Left lobe of liver (tissue), 2 donors: ENCODE measurements at regions not wholly inside any gene's neighbourhood (a gene's known extent, or its start where the extent isn't known, plus 50 kb on each side); places are given as distances from the start of the nearest gene placed in this dataset.

Experiments used
- ATAC-seq: fragments of 200-7000 bp; cut with Tn5 transposase; one replicate; pipeline ENCODE4 v1.9.1; 2020; ENCODE audit warnings: mild to moderate bottlenecking, moderate library complexity
- DNase-seq: peaks from one replicate; pipeline ENCODE4 v3.0.0-alpha.2; 2020; ENCODE audit warnings: low spot score
- donor health status: DM: no; HTN: no; CAD: no; lungs with moderate emphysema.
- donor health status: DM: no; HTN: yes; CAD: no.

- ATAC-seq: no peak
- no peak for DNase-seq
These were observed 88.5 kb upstream of the ACTRT2 start for GRCh38 chr1:2932671-2933350.

DNA sequence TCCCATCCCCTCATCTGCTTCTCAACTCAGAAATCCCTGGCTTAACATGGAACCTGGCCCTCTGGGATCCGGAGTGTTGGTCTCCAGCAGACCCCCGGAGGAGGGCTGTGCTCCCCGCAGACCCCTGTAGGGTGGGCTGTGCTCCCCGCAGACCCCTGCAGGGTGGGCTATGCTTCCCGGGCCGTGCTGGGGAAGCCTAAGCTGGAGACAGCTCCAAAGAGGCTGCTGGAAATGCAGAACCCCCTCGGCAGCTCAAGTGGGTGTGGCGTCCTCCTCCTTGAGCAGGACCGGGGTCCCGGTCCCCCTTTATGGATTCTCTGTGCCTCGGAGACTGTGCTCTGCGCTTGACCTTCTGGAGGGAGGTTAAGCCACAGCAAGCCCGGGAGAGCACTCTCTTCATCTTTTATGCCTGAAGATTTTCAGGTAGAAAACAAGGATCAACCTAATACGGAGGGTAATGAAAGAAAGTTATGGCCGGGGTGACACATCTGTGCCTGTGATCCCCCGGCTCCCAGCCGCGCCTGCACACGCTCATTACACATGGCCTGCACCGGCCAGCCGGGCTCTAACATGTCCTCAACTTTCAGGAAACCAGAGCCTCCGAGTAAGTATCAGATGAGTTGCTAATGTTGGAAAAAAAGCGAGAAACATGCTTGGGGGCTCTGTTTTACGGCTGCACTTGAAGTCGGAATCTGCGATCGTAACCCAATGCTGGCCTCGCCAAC, 87.7 kb upstream of the ACTRT2 start:
- DNase-seq (no peak), ATAC-seq (no peak)

DNA sequence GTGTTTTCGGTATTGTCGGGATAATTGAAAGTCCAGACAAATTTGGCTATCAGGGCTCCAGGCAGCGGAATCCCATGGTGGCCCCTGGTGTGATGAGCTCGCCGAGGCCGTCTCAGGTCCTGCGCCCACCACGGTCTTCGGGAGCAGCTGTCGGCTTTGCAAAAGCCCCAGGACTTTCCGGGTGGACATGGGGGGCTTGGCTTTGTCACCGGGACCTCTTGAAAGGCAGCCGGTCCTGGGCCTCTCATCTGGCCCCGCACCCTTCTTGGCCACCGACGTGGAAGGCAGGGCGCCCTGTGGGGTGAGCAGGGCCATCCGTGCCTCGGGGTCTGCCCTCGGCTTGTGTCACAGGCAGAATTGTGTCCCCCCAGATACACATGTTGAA, 87.1 kb upstream of the ACTRT2 start:
- ATAC-seq (no peak), DNase-seq (no peak)

- ATAC-seq (no peak), DNase-seq (no peak)
These were observed 86.6 kb upstream of the ACTRT2 start for GRCh38 chr1:2934642-2935081.

DNA sequence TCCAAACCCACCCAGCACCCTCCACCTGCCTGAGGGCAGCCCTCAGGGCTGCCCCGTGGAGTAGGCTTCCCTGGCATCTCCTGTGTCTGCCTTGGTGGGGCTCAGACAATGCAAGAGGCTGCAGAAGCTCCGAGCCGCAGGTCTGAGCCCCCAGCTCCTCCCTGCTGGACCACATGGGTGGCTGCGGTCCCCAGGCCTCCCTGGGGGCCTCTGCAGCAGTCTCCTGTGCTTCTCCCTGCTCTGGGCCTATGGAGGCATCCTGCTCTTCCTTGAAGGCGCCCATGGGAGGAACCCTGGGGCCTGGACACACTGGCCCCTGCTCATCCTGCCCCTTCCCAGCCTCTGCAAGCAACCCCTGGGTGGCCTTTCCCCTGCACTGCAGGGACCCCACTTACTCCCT, 86.1 kb upstream of the ACTRT2 start:
- no peak for ATAC-seq
- DNase-seq: no peak

DNA sequence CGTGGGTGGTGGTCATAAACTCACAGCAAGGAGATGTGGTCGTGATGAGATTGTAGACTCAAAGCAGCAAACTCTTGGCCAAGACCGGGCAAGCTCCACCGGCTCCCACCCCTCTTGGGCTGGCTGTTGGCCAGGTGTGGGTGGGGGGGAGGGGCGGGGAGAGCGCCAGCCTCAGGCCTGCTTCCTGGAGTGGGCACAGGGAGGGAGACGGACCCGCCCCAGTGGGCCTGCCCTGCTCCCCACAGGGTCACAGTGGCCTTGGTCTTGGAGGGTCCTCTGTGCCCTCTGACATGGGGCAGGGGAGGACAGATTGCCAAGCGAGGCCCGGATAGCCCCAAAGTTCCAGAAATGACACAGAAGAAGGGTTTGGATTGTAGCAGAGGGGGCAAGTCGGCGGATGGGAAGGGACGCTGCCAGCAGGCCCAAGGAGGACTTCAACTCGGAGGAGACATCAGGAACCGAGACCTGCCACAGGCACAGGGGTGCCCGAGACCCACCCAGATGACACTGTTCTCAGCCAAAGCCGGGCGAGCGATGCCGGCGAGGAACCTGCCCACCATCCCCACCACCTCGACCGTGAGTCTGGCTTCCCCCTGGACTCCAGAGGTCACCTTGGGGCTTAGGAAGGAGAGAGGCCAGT, 85.4 kb upstream of the ACTRT2 start:
- DNase-seq (no peak), ATAC-seq (no peak)

DNA sequence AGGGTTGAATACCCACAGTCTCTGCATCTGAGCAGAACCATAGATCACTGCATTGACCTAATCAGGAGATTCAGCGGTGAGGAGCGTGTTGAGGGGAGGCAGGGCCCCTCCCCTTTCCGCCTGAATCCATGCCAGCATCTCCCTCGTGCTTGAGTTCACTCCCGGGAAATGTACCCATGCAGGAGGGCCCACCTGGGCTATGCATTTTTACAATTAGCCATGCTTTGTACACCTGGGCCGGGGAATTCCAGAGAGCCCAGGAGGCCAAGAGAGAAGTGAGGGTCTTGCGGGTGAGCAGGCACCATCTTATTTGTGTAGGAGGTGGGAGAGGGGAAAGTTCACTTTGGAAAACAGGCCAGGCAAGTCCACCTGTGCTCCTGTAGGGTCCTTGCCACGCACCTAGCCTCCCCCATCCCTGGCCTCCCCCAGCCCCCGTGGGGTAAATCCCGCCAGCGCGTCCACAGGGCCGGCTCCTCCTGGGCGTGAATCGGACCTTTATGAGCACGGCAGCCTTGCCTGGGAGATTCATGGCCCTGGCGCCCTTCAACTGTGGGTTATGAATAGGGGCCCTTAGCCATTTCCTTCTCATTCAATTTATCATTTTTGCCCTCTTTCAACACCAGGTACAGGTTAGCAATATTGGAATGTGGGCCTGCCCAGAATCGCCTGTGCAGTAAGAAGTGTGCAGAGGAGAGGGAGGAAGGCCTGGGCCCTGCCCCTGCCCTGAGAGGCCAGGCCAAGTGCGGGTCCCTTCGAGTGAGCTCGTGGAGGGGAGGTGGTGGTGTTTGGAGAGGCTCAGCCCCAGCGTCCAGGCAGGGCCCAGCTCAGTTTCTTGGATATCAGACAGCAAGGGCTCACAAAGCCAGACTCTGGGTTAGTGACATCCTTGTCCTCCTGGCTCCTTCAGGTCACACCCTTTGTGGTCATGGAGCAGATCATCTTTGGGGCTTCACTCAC, 84.4 kb upstream of the ACTRT2 start:
- ATAC-seq (no peak), DNase-seq (no peak)

GRCh38 chr1:2937805-2938204, 83.5 kb upstream of the ACTRT2 start:
- DNase-seq (no peak), ATAC-seq (no peak)

- no peak for ATAC-seq
- no peak for DNase-seq
These were observed 82.2 kb upstream of the ACTRT2 start for GRCh38 chr1:2939041-2939552.

GRCh38 chr1:2940178-2940577, 81.1 kb upstream of the ACTRT2 start:
- DNase-seq: no peak
- ATAC-seq: no peak

DNA sequence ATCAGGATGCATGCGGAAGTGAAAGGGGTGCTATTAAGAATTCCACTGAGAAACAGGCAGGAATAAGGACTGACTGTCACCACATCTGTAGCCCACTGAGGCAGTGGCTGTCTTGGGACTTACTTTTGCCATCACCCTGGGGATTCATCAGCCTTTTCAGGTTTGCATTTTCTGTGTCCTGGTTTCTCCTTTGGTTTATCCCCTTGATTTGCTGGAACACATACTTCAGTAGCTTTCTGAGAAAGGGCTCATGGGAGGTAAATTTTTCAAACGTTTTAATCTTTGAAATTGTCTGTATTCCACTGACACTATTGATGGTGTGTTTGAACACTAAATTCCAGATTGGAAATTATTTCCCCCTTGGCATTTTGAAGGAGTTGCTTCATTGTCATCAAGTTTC, 80.2 kb upstream of the ACTRT2 start:
- DNase-seq (no peak), ATAC-seq (no peak)

DNA sequence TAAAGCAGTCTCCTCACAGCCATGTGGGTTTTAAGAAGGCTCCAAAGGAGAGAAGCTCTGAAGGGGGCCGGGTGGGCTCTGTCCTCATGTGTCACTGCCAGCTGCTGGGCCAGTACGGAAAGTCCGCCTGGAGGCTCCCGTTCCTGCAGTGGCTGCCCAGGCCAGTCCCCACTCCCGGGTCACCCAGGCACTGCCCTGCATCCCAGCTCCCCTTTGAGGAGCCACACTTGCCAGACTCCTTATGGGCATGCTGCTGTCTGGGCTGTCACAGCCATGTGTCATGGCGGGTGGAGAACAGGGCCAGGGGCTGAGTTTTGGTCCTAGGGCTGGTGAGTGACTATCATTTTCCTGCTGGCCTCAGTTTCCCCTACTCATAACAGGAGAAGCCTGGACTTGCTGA, 79.4 kb upstream of the ACTRT2 start:
- DNase-seq (no peak), ATAC-seq (no peak)

GRCh38 chr1:2942410-2942809, 78.9 kb upstream of the ACTRT2 start:
- no peak for DNase-seq
- ATAC-seq: no peak

DNA sequence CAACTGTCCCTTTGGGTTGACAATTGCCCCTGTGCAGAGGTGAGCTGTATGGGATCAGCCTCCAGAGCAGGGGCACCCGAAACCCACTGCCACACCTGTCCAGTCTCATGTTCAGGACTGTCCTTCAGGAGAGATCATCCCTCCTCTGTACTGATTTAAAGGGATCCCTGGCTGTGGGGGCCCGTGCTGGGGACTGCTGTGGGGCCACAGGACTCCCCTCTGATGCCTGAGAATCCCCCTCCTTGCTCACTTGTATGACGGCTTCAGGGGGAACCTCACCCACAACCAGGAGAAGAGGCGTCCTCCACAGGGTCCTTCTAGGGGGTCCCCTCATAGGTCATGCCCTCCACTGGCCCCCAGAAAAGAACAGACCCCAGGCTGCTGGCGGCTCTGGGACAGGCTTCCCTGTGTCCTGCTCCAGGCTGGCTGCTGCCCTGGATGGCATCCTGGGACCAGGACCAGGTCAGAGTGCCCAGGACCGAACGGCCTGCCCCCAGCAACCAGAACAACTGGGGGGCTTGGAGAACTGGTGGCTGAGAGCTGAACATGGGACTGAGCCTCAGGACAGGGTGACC, 77.5 kb upstream of the ACTRT2 start:
- DNase-seq (no peak), ATAC-seq (no peak)

DNA sequence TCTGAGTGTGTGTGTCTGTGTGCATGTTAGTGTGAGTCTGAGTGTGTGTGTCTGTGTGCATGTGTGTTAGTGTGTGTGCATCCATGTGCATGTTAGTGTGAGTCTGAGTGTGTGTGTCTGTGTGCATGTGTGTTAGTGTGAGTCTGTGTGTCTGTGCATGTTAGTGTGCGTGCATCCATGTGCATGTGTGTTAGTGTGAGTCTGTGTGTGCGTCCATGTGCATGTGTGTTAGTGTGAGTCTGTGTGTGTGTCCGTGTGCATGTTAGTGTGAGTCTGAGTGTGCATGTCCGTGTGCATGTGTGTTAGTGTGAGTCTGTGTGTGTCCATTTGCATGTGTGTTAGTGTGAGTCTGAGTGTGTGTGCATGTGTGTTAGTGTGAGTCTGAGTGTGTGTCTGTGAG, 76.6 kb upstream of the ACTRT2 start:
- DNase-seq (no peak), ATAC-seq (no peak)

DNA sequence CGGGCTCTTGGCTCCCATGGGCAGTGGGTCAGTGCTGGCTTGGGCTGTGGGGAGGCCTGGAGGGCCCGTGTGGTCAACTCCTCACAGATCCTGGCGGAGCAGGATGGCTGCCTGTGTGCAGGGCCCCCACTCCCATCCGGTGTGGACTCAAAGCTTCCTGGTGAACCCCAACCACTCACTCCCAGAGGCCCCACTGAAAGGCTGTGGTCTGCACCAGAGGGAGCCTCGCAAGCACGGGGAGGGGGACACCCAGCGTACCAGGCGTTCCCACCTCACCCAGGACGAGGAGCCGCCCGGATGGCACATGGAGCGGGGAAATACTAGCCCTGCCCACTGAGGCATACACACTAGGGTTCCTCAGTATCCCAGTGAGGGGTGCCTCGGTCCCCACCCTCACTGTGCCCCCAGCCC, 75.4 kb upstream of the ACTRT2 start:
- ATAC-seq (no peak), DNase-seq (no peak)

GRCh38 chr1:2946291-2946690, 75.0 kb upstream of the ACTRT2 start:
- DNase-seq (no peak), ATAC-seq (no peak)

- ATAC-seq (no peak), DNase-seq (no peak)
These were observed 74.1 kb upstream of the ACTRT2 start for GRCh38 chr1:2946999-2947690.

DNA sequence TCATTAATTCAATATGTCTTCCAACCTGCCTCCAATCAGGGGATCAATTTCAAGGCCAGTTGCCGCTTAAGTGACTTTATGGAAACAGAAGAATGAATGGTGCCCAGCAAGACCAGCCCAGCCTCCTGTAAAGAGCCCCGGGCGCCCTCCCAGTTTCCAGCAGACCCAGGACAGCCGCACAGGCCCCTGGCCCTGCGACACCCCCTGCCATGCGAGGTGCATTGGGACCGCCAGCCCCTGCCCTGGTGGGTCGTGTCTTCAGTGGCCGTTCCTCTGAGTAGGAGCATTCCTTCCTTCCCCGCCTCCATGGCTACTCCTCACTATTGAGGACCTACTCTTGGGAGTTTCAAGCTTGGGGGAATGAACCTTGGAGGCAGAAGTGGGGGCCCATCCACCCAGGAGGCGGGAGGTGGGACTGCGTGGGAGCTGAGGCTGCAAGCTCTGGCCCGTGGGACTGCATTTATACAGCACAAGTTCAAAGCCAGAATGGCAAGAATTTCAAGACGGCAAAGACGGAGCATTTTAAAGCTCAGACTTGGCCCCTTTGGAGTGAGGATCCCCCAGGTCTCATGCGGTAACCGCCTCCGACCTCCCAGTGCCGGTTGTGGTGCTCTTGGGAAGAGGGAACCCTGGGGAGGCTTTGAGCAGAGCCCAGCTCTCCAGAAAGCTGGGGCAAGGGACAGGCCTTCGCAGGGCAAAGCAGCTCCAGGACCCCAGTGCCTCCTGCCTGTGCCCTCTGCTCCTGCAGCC, 73.1 kb upstream of the ACTRT2 start:
- DNase-seq (no peak), ATAC-seq (no peak)
